SJSA1 (cell line): ENCODE measurements at regions not wholly inside any gene's neighbourhood (a gene's known extent, or its start where the extent isn't known, plus 50 kb on each side); places are given as distances from the start of the nearest gene placed in this dataset.
"Not testable (repeated sequence)": the region's sequence is repeated elsewhere in the genome, so short reads cannot be mapped to it uniquely, and the experiment has no call there.

Experiments
- DNase-seq, 2 experiments: peaks; one replicate each; pipeline ENCODE4 v3.0.0-alpha.2; 2015 to 2020; ENCODE audit warnings: low spot score in 2 of 2, low read depth in 1 of 2
- H3K27ac ChIP-seq: fragments of 250-450 bp; sonication (Bioruptor Pico); 2 replicates; pipeline ENCODE4 v1.5.1; 2020; ENCODE audit warnings: mild to moderate bottlenecking, moderate library complexity
- H3K27me3 ChIP-seq: fragments of 250-450 bp; sonication (Bioruptor Pico); replicated peaks from 2 replicates; pipeline ENCODE4 v1.5.1; 2020; ENCODE audit warnings: mild to moderate bottlenecking, moderate library complexity
- H3K36me3 ChIP-seq: fragments of 250-450 bp; sonication (Bioruptor Pico); 2 replicates; pipeline ENCODE4 v1.5.1; 2020; ENCODE audit warnings: mild to moderate bottlenecking
- H3K4me1 ChIP-seq: fragments of 250-450 bp; sonication (Bioruptor Pico); replicated peaks from 2 replicates; pipeline ENCODE4 v1.6.1; 2021; ENCODE audit warnings: mild to moderate bottlenecking
- H3K4me3 ChIP-seq: fragments of 250-450 bp; sonication (Bioruptor Pico); 2 replicates; pipeline ENCODE4 v1.5.1; 2020; ENCODE audit warnings: mild to moderate bottlenecking
- H3K9me3 ChIP-seq: fragments of 250-450 bp; sonication (Bioruptor Pico); replicated peaks from 2 replicates; pipeline ENCODE4 v1.5.1; 2020; ENCODE audit warnings: mild to moderate bottlenecking

DNA sequence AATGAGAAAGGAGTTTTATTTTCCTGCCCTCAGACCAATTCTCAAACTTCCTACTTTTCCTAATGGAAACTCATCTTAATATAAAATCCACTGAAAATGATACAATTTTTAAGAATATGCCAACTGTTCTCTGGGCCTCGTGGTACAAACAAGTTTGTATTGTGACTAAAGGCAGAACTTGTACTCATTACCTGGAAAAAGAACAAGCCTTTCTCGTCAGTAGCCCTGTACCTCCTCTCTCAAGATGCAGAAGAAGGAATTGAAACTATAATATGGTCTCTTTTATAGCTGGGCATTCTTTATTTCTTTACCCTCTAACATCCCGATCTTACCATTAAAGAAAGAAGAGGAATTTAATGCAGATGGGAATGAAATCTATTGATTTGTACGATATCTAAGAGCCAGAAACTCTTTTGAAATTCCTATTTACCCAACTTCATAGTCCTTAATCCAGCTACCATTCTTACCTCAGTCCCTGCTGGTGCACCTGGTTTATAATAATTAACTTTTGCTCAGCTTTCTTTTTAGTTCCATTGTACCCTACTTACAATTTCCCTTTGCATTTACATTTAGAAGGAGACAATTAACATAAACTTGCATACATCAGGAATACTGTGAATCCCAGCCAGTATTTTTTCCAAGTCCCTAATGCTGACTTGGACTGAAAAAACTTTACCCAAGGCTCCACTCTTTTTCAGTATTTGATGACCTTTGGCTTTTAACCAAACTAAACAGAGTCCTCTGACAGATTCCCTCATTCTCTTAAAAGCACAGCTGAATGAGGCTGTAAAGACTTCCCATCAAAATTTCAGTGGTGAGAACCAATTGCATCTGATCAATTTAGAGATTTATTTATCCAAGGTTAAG, 1162.4 kb downstream of the BRINP3 start:
- no peaks in the 10 kb centered on the region for H3K4me1 ChIP-seq
- no peak overlapping the region for H3K4me3 ChIP-seq
- no peak for DNase-seq
- no peak overlapping the region for H3K27ac ChIP-seq
- no peaks in the 10 kb centered on the region; the same call in 1 of the 2 replicates for H3K9me3 ChIP-seq
- no peaks in the 10 kb centered on the region for H3K27me3 ChIP-seq
- H3K36me3 ChIP-seq, result no peaks in the 10 kb centered on the region

DNA sequence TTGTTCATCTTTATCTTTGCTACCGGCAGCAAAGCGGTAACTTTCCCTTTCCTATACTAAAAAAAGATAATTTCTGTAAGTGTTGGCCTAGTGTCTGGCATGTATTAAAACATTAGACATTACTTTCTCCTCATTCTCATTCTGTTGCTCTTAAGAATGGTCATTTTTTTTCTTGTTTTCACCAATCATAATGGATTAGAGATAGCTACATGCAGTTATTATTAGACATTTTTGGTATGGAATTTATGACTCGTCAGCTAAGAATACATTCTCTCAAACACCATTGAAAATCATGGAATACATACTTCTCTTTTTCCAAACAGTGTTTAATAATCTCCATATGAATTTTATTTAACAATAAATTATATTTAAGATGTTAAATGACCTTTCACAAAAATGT, 1154.6 kb downstream of the BRINP3 start:
- Histone ChIP-seq H3K36me3 (no peaks in the 10 kb centered on the region), H3K9me3 (no peaks in the 10 kb centered on the region), H3K27me3 (no peaks in the 10 kb centered on the region), H3K4me3 (no peak overlapping the region), H3K27ac (no peak overlapping the region), H3K4me1 (no peaks in the 10 kb centered on the region)
- no peak for DNase-seq

DNA sequence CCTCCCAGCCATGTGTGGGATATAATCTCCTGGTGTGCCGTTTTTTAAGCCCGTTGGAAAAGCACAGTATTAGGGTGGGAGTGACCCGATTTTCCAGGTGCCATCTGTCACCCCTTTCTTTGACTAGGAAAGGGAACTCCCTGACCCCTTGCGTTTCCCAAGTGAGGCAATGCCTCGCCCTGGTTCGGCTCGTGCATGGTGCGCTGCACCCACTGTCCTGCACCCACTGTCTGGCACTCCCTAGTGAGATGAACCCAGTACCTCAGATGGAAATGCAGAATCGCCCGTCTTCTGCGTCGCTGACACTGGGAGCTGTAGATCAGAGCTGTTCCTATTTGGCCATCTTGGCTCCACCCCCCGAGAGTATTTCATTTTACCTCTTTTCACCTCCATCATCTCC, 1146.6 kb downstream of the BRINP3 start:
- H3K9me3 ChIP-seq, H3K4me3 ChIP-seq, DNase-seq, H3K36me3 ChIP-seq, H3K4me1 ChIP-seq, H3K27ac ChIP-seq, H3K27me3 ChIP-seq: not testable (repeated sequence)

DNA sequence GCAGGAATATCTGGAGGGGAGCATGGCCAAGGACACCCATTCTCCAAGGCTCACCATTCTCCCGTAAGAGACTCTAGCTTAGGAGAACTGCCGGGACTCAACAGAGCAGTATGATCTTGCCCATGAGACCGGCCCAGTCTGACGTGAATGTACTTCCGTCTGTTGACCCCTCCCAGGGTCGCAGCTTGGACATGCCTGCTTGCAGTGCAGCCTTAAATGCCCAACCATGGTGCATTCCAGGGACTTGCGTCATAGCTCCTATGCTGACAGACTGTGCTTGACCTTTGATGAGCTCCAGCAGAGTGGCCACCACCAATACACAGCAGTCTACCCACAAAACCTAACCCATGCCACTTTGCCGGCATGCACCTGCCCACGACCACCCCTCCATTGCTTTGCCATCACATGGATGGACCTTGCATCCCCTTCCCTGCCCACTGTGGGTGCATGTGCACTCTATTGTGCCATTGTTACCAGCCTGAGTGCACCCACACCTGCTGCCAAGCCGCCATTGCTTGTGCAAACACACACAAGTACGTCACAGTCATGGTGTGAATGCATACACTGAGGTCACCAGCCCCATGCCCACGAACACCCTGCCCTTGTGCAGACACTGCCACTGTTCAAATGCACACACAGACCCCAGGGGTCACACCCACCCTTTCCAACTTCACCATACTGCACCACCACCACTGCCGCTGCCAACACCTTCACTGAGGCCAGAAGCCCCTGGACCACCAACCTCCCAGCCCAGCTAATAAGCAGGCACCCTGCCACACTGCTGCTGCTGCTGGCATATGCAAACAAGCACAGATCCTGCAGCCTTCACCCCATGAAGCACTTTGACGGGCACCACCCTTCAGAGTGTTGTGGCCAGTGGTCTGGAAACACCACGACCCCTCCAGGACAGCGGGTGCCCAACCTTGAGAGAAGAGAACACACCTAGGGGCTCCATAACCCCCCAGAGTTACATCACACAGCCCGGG, 1141.3 kb downstream of the BRINP3 start:
- H3K27ac ChIP-seq, result no peak overlapping the region
- no peaks in the 10 kb centered on the region; the same call in 1 of the 2 replicates for H3K9me3 ChIP-seq
- no peaks in the 10 kb centered on the region for H3K36me3 ChIP-seq
- no peak for DNase-seq
- H3K4me3 ChIP-seq, result no peak overlapping the region
- no peaks in the 10 kb centered on the region for H3K4me1 ChIP-seq
- no peaks in the 10 kb centered on the region for H3K27me3 ChIP-seq

DNA sequence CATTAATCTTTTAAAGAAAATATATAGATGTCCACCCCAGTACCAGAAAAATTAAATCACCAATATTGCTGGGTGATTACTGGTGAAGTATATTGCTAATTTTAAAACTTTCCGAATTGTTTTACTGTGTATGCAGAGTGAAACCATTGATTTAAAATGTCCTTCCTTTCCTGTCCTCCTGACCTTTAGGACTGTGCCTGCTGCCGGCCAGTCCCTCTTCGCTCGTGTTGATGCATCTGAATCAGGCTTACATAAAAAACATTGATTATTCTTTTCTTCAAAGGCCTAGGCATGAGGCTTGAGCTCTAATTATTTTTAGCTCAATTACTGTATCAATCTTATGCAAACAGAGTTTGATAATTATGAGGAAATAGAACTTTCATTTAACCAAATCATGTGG, 1128.1 kb downstream of the BRINP3 start:
- DNase-seq, result no peak
- no peak overlapping the region for H3K27ac ChIP-seq
- H3K36me3 ChIP-seq, result no peaks in the 10 kb centered on the region
- no peaks in the 10 kb centered on the region for H3K4me1 ChIP-seq
- H3K27me3 ChIP-seq, result no peaks in the 10 kb centered on the region
- H3K9me3 ChIP-seq, result no peaks in the 10 kb centered on the region
- H3K4me3 ChIP-seq, result no peak overlapping the region

DNA sequence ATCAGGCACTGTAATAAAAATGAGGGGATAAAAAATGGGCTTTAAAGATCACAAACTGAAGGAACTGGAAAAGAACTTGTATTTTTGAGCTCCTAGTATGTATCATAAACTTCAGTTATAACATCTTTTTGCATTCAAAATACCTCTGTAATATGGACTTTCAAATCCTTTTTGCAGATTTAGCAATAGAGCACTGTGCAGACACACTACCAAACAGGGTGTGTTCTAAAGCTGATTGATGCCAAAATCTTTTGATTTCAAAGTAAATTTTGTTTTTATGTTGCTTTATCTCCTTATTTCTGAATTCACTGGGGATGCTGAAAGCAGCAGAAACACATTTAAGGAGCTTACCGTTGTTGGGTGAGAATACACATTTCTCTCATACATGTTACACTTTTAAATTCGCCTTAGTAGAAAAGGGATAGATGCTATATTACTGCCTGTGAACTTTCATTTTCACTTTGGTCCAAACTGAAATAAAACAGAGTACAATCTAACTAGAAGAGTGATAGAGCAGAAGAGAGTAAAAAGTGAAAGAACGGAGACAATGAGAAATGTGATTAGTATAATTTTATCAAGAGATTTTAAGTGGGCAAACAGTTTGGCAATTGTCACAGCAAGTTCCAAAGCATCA, 1126.6 kb downstream of the BRINP3 start:
- DNase-seq, result no peak
- no peaks in the 10 kb centered on the region for H3K9me3 ChIP-seq
- H3K4me3 ChIP-seq, result no peak overlapping the region
- H3K27ac ChIP-seq, result no peak overlapping the region
- no peaks in the 10 kb centered on the region for H3K4me1 ChIP-seq
- no peaks in the 10 kb centered on the region for H3K27me3 ChIP-seq
- H3K36me3 ChIP-seq, result no peaks in the 10 kb centered on the region

DNA sequence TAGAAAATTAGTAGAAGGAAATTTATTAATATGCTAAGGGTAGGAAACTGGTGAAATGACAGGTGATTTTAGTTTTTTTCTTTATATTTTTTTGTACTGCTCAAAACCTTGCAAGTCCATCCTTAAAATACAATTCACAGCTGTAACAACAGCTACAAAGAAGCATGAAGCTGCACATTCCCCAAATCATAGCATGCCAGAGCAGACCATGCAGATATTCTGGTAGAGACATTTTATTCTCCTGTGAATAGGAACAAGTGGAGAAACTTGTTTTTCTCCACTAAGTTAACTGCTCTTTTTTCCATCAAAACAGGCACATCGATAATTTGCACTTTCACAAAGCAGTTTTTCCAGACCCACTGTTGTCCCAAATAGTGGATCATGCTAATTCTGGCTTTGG, 1125.7 kb downstream of the BRINP3 start:
- Histone ChIP-seq H3K4me3 (no peak overlapping the region), H3K27me3 (no peaks in the 10 kb centered on the region), H3K9me3 (no peaks in the 10 kb centered on the region), H3K36me3 (no peaks in the 10 kb centered on the region), H3K4me1 (no peaks in the 10 kb centered on the region), H3K27ac (no peak overlapping the region)
- DNase-seq, result no peak

DNA sequence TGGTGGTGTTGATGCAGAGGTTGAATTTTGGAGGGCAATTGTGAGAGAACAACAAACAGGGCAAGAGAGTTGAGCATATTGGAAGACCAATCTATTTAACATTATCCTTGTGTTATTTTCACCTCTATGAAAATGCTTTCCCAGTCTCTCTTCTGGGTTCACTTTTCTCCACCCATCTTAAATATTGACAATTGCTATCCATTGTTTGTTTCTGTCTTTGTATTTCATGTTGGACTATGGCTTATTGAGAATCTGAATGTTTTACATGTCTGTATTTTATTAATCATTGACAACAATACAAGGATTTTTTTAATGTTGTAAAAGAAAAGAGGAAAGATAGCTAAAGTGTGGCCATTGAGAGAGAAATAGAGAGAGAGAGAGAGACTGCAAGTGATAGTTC, 1121.5 kb downstream of the BRINP3 start:
- Histone ChIP-seq H3K4me1 (no peaks in the 10 kb centered on the region), H3K4me3 (no peak overlapping the region), H3K9me3 (no peaks in the 10 kb centered on the region), H3K27me3 (no peaks in the 10 kb centered on the region), H3K36me3 (no peaks in the 10 kb centered on the region), H3K27ac (no peak overlapping the region)
- DNase-seq, result no peak

DNA sequence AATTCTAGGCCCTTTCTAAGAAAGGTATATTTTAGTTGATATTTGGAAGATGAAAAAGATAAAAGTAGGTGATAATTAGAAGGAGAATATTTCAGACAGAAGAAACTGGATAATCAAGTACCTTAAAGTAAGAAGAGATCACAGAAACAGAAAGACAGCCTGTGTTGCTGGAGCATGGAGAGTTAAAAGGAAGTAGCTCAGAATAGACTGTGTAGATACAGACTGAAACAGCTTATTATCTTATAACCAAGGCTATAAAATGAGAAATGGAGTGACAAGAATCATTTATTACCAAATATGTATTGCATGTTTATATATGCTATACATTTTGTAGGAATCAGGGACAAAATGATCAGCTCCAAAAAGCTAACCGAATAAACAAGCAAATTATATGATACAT, 1120.3 kb downstream of the BRINP3 start:
- H3K4me1 ChIP-seq, result no peaks in the 10 kb centered on the region
- no peaks in the 10 kb centered on the region for H3K36me3 ChIP-seq
- no peaks in the 10 kb centered on the region for H3K27me3 ChIP-seq
- no peak overlapping the region for H3K27ac ChIP-seq
- DNase-seq, result no peak
- H3K9me3 ChIP-seq, result no peaks in the 10 kb centered on the region; the same call in 1 of the 2 replicates
- no peak overlapping the region for H3K4me3 ChIP-seq

DNA sequence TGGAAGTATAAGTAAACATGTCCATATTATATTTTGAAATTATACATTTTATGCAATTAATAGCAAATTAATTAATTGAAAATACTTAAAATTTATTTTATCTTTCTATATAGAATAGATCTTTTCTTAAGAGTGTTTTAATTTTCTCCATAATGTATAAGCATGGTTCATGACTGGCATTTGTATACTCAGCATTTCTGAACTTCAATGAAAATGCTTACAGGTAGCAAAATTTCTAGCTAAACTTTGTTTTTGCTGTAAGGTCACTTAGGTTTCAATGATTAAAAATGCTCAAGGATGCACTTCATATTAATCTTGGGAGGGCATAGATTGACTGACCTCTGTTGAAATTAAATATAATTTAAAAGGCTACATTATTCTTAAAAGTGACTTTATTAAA, 1108.1 kb downstream of the BRINP3 start:
- Histone ChIP-seq H3K27me3 (no peaks in the 10 kb centered on the region), H3K27ac (no peak overlapping the region), H3K4me3 (no peak overlapping the region), H3K4me1 (no peaks in the 10 kb centered on the region), H3K36me3 (no peaks in the 10 kb centered on the region), H3K9me3 (no peaks in the 10 kb centered on the region)
- no peak for DNase-seq

DNA sequence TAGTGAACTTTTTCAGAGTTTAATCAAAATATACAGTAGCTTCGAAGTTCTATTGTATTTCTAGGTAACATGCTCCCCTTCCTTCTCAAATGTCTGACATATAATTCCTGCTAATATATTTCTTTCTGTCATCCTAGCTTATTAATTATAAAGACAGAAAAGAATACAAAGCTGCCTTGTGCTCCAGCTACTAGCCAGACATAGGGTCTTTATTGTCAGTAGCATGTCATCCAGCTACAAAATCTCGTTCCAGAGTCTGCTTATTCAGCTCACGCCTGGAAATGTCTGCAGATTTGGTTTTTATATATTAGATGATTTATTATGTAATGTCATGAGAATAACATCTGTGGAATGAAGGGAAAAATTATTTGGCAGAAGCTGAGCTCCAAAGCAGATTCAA, 1102.8 kb downstream of the BRINP3 start:
- Histone ChIP-seq H3K9me3 (no peaks in the 10 kb centered on the region), H3K4me1 (no peaks in the 10 kb centered on the region), H3K27ac (no peak overlapping the region), H3K27me3 (no peaks in the 10 kb centered on the region), H3K4me3 (no peak overlapping the region), H3K36me3 (no peaks in the 10 kb centered on the region)
- no peak for DNase-seq

DNA sequence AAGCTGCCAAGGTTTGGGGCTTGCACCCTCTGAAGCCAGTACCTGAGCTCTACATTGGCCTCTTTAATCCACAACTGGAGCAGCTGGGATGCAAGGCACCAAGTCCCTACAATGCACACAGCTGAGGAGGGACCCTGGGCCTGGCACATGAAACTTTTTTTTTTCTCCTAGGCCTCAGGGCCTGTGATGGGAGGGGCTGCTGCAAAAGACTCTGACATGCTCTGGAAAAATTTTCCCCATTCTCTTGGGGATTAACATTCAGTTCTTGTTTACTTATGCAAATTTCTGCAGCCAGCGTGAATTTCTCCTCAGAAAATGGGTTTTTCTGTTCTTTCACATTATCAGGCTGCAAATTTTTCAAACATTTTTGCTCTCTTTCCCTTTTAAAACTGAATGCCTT, 1072.2 kb downstream of the BRINP3 start:
- Histone ChIP-seq H3K27ac (no peak overlapping the region), H3K9me3 (0 out of 2 replicates have a peak, but pooled peaks cover 2% of the 10 kb centered on the region), H3K36me3 (no peaks in the 10 kb centered on the region), H3K4me3 (no peak overlapping the region), H3K27me3 (no peaks in the 10 kb centered on the region), H3K4me1 (no peaks in the 10 kb centered on the region)
- DNase-seq, result no peak

DNA sequence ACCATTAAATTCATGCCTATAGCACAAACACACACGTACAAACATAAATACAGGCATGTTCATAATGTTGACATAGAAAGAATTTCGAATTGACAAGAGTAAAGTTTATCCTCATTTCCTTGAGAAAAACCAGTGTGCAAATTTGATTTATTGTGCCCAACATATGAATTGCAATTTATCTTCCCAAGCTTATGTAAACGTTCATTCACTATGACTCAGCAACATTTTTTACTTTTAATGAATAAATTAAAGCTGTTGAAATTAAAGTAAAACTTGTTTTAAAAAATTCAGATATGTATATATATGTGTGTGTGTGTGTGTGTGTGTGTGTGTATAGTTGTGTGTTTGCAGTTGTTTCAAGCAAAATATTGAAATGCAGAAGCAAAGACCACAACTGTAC, 1067.9 kb downstream of the BRINP3 start:
- DNase-seq, result no peak
- Histone ChIP-seq H3K4me3 (no peak overlapping the region), H3K9me3 (0 out of 2 replicates have a peak, but pooled peaks cover 2% of the 10 kb centered on the region), H3K27ac (no peak overlapping the region), H3K27me3 (no peaks in the 10 kb centered on the region), H3K4me1 (no peaks in the 10 kb centered on the region), H3K36me3 (no peaks in the 10 kb centered on the region)
